ENCODE measurements at regions not wholly inside any gene's neighbourhood (a gene's known extent, or its start where the extent isn't known, plus 50 kb on each side); places are given as distances from the start of the nearest gene placed in this dataset.

- TF ChIP-seq CTCF (IDR thresholded peaks at IDR 0.05) (no peak), POLR2AphosphoS5 (IDR thresholded peaks at IDR 0.05) (no peak)
These were observed 298.9 kb upstream of the NR2F2 start for GRCh38 chr15:96031426-96032110.

Data from suprapubic skin (tissue), 3 donors.